Cardiac muscle cell (in vitro differentiated cells and primary cell): ENCODE measurements at regions not wholly inside any gene's neighbourhood (a gene's known extent, or its start where the extent isn't known, plus 50 kb on each side); places are given as distances from the start of the nearest gene placed in this dataset.

Experiments used
- DNase-seq, 2 donors: peaks; one replicate each; pipeline versions ENCODE4 v3.0.0 to v3.0.0-alpha.2; 2010 to 2017; ENCODE audit warnings: low read depth in 1 of 2, low spot score in 1 of 2
- H3K27ac ChIP-seq: fragments of 200-600 bp; sonication (generic); 2 replicates; pipeline ENCODE4 v1.5.1; 2016
- H3K27me3 ChIP-seq: fragments of 200-600 bp; sonication (generic); 2 replicates; pipeline ENCODE4 v1.6.0; 2016; ENCODE audit warnings: control low read depth
- H3K36me3 ChIP-seq: fragments of 200-600 bp; sonication (generic); 2 replicates; pipeline ENCODE4 v1.5.1; 2016; ENCODE audit warnings: control low read depth
- H3K4me1 ChIP-seq: fragments of 200-600 bp; sonication (generic); 2 replicates; pipeline ENCODE4 v1.8.1; 2017; ENCODE audit warnings: low read depth, mild to moderate bottlenecking, mixed run types
- H3K4me3 ChIP-seq: fragments of 200-600 bp; sonication (generic); 2 replicates; pipeline ENCODE4 v1.5.1; 2016; ENCODE audit warnings: mild to moderate bottlenecking
- H3K9me3 ChIP-seq: fragments of 200-600 bp; sonication (generic); 2 replicates; pipeline ENCODE4 v1.5.1; 2017; ENCODE audit warnings: low read depth, mild to moderate bottlenecking, control low read depth
- CTCF ChIP-seq: IDR thresholded peaks from 2 replicates; pipeline ENCODE4 v1.5.1; 2012; ENCODE audit warnings: low read depth, mild to moderate bottlenecking, low read length

GRCh38 chr10:20405050-20405449, 492.1 kb downstream of the NEBL start:
- no peaks in the 10 kb centered on the region for H3K36me3 ChIP-seq
- TF ChIP-seq CTCF, result no peak

GRCh38 chr10:20399772-20400171, 497.3 kb downstream of the NEBL start:
- no peaks in the 10 kb centered on the region for H3K9me3 ChIP-seq
- no peak overlapping the region for H3K4me3 ChIP-seq
- DNase-seq, result no peak
- H3K4me1 ChIP-seq, result no peaks in the 10 kb centered on the region
- no peaks in the 10 kb centered on the region for H3K27me3 ChIP-seq
- no peak overlapping the region for H3K27ac ChIP-seq
- H3K36me3 ChIP-seq, result no peaks in the 10 kb centered on the region
- no peak for TF ChIP-seq CTCF

More at GRCh38 chr10:20405050-20405449, 492.1 kb downstream of the NEBL start:
- no peak overlapping the region for H3K4me3 ChIP-seq
- DNase-seq, result no peak
- H3K9me3 ChIP-seq, result no peaks in the 10 kb centered on the region
- no peaks in the 10 kb centered on the region for H3K4me1 ChIP-seq
- H3K27me3 ChIP-seq, result no peaks in the 10 kb centered on the region
- no peak overlapping the region for H3K27ac ChIP-seq

DNA sequence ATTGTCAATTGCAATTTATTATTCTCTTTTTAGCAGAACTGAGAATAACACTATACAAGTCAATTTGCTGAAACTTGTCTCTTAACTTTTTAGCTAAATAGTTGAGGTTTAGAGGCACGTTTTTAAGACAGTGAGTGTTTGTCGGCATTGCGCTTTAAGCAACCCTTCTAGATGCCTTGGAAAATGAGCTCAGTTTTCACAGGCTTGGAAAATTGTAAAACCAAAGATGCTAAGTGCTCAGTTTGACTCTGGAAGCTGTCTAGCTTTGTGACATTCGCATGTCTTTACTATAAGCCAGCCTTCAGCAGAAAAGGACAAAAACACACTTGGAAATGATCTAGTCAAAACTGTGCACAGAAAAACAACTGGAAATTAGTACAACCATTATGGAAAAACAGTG, 500.4 kb downstream of the NEBL start:
- H3K4me1 ChIP-seq, result no peaks in the 10 kb centered on the region
- H3K27me3 ChIP-seq, result no peaks in the 10 kb centered on the region
- no peak for DNase-seq
- H3K4me3 ChIP-seq, result no peak overlapping the region
- TF ChIP-seq CTCF, result no peak
- H3K36me3 ChIP-seq, result no peaks in the 10 kb centered on the region
- no peaks in the 10 kb centered on the region for H3K9me3 ChIP-seq
- H3K27ac ChIP-seq, result no peak overlapping the region

GRCh38 chr10:20396205-20396604, 500.9 kb downstream of the NEBL start:
- H3K4me3 ChIP-seq, result no peak overlapping the region
- no peaks in the 10 kb centered on the region for H3K4me1 ChIP-seq
- H3K36me3 ChIP-seq, result no peaks in the 10 kb centered on the region
- no peak for TF ChIP-seq CTCF
- no peaks in the 10 kb centered on the region for H3K27me3 ChIP-seq
- no peaks in the 10 kb centered on the region for H3K9me3 ChIP-seq
- no peak overlapping the region for H3K27ac ChIP-seq
- no peak for DNase-seq

DNA sequence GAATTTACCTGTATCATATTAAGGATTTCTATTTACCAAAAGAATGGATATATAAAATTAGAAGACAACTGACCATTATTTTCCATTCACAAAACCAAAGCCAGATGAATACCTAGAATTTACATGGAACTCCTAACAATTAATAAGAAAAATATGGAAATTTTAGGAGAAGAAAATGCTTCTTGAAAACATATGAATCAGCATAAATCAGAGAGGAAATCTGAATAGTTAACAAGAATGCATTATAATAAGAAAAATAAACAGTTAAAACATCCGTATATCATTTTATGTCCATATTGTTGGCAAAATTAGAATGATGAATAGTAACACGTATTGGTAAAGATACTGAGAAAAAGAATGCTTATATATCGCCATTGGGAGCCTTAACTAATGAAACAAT, 505.5 kb downstream of the NEBL start:
- H3K4me3 ChIP-seq, result no peak overlapping the region
- no peak for DNase-seq
- no peaks in the 10 kb centered on the region for H3K27me3 ChIP-seq
- no peaks in the 10 kb centered on the region for H3K9me3 ChIP-seq
- no peaks in the 10 kb centered on the region for H3K4me1 ChIP-seq
- TF ChIP-seq CTCF, result no peak
- no peak overlapping the region for H3K27ac ChIP-seq
- no peaks in the 10 kb centered on the region for H3K36me3 ChIP-seq

DNA sequence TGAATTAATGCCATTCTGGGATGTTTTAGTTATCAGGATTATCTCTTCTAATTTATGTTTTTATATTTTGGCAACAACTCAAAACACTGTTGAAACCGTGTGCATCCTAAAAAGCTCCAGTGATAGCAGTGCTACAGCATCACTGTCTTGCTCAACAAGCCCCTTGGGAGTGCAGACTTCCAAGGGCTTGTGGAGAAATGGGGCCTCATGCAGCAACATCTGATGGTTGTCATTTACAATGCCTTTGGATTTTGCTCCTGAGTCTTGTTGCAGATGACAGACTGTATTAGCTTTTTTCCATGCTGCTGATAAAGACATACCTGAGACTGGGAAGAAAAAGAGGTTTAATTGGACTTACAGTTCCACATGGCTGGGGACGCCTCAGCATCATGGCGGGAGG, 515.4 kb downstream of the NEBL start:
- Histone ChIP-seq H3K27ac (no peak overlapping the region), H3K4me1 (no peaks in the 10 kb centered on the region), H3K4me3 (no peak overlapping the region), H3K9me3 (no peaks in the 10 kb centered on the region), H3K27me3 (no peaks in the 10 kb centered on the region), H3K36me3 (no peaks in the 10 kb centered on the region)
- no peak for DNase-seq
- no peak for TF ChIP-seq CTCF
